Umbilical cord (tissue), 1 donor: ENCODE measurements at regions not wholly inside any gene's neighbourhood (a gene's known extent, or its start where the extent isn't known, plus 50 kb on each side); places are given as distances from the start of the nearest gene placed in this dataset.
A peak's percentile ranks its signal among the peaks of the same experiment; 100 is the strongest.
"Not testable (repeated sequence)": the region's sequence is repeated elsewhere in the genome, so short reads cannot be mapped to it uniquely, and the experiment has no call there.

Experiments used
- DNase-seq: peaks from one replicate; pipeline ENCODE4 v3.0.0-alpha.2; 2015; ENCODE audit warnings: low spot score

GRCh38 chr6:1004885-1005630 is 306.8 kb upstream of the FOXQ1 start:
- DNase-seq, result peak; percentile 83

- DNase-seq, result no peak
Observed at GRCh38 chr6:1003394-1004160, 308.3 kb upstream of the FOXQ1 start.

- no peak for DNase-seq
Observed at GRCh38 chr6:1002989-1003388, 308.9 kb upstream of the FOXQ1 start.

GRCh38 chr6:1001655-1002349 is 308.9 kb upstream of the EXOC2 start:
- DNase-seq, result no peak

GRCh38 chr6:999552-999951 is 306.6 kb upstream of the EXOC2 start:
- peak; percentile 4 for DNase-seq

GRCh38 chr6:998551-998950 is 305.6 kb upstream of the EXOC2 start:
- DNase-seq, result no peak

- DNase-seq, result no peak
Observed at GRCh38 chr6:996271-996852, 303.4 kb upstream of the EXOC2 start.

- DNase-seq, result no peak
Observed at GRCh38 chr6:991192-991591, 298.3 kb upstream of the EXOC2 start.

GRCh38 chr6:984031-984430 is 291.1 kb upstream of the EXOC2 start:
- DNase-seq, result no peak

- no peak for DNase-seq
Observed at GRCh38 chr6:978937-979685, 286.2 kb upstream of the EXOC2 start.

GRCh38 chr6:977226-977625 is 284.3 kb upstream of the EXOC2 start:
- not testable (repeated sequence) for DNase-seq

GRCh38 chr6:971981-972640 is 279.2 kb upstream of the EXOC2 start:
- DNase-seq, result no peak

- no peak for DNase-seq
Observed at GRCh38 chr6:968791-969190, 275.9 kb upstream of the EXOC2 start.

GRCh38 chr6:967701-968100 is 274.8 kb upstream of the EXOC2 start:
- no peak for DNase-seq

GRCh38 chr6:965343-965742 is 272.4 kb upstream of the EXOC2 start:
- no peak for DNase-seq

GRCh38 chr6:963456-963855 is 270.5 kb upstream of the EXOC2 start:
- DNase-seq, result no peak

GRCh38 chr6:961407-961960 is 268.5 kb upstream of the EXOC2 start:
- no peak for DNase-seq

- DNase-seq, result no peak
Observed at GRCh38 chr6:960356-960755, 267.4 kb upstream of the EXOC2 start.

- DNase-seq, result peak; percentile 97
Observed at GRCh38 chr6:958488-958887, 265.5 kb upstream of the EXOC2 start.

GRCh38 chr6:951399-952181 is 258.7 kb upstream of the EXOC2 start:
- no peak for DNase-seq
